ENCODE measurements at regions not wholly inside any gene's neighbourhood (a gene's known extent, or its start where the extent isn't known, plus 50 kb on each side); places are given as distances from the start of the nearest gene placed in this dataset.

DNA sequence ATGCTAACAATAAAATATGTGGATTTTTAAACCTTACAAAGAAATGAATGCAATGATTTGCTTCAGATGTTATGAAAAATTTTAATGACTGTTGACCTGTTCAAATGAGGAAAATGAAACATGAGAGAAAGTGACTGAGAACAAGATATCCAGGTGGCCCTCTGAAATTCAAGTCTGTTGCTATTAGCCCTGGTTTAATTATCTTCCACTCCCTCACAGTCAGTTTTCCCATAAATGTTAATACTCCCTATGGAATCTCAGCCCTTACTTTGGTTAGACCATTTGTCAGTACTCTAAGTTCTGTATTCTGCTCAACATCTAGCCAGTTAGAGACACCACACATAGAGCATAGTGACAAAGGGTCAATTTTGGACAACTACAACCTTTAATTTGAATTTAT, 327.8 kb downstream of the PDGFC start:
- no peak for DNase-seq

DNA sequence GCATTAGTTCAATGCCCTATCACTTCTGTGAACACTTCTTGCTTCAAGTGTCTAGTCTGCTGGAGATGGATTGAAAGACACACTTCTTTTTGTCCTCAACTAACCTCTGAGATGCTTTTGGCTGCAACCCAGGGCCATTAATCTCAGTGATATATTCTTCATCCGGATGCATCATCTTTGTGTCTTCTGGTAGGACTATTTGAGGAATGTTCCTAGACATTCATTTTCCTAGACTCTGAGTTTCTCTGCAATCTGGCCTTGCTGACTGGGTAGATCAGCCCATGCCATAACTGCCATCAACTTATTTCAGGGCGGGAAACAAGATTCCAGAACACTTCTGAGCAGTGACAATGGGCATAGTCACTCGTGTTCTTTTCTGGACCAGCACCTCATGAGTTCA, 329.4 kb downstream of the PDGFC start:
- no peak for DNase-seq

DNA sequence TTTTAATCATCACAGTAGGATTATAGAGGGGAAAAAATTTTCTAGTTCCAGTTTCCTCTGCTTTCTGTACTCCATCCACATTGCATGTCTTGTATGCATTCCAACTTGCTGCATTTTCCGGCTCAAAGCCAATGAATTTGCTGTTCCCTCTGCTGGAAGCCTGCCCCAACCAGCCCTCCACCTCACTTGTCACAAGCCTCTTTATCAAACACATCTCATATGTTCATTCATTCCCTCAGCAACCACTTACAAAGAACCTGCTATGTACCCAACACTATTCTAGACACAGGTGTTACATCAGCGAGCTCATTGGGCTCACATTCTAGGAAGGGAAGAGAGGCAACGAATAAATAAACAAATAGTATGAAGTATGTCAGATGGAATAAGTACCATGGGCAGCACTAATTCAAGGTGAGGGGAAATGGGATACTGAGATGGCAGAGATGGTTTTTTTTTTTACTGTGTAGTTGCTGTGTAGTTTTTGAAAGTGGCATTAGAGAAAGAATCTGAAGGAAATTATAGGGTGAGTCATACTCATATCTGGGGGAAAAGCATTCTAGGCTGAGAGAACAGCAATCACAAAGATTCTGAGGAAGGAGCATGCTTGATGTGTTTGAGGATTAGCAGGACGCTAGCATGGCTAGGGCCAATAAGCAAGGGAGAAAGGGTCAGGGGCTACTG, 332.5 kb downstream of the PDGFC start:
- no peak for DNase-seq

DNA sequence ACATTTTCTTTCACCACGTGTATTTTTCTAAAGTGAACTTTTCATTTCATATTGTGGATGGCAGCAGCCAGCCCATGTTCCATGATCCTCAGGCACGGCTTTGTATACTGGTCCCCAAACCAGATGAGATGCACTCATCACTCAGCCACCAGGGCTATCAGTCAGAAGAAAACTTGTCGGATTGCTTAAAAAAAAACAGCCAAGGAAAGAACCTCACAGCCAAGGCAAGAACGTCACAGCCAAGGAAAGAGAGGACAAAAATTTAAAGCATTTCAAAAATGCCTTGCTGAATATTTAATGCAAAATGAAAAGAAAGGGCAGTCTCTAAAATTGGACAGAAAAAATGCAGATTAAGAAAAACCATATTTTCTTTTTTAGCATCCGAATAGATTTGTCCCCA, 333.3 kb downstream of the PDGFC start:
- no peak for DNase-seq

DNA sequence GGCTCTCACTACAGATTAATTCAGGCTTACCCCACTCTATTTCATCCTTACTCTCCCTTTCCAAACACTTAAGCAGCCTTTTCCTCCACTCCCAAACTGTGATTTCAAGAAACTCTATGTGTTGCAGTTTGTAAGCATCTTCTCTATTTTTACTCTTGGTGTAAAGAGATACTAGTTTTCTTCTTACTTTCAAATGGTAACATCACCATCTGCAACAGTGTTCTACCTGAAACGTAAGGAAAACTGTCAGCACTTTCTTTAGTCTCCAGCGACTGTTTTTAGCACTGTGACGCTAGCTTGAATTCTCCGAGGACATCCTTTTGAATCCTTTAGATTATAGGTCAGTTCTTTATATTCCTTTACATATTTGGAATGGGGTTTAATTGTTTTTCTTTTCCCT, 335.2 kb downstream of the PDGFC start:
- no peak for DNase-seq

DNA sequence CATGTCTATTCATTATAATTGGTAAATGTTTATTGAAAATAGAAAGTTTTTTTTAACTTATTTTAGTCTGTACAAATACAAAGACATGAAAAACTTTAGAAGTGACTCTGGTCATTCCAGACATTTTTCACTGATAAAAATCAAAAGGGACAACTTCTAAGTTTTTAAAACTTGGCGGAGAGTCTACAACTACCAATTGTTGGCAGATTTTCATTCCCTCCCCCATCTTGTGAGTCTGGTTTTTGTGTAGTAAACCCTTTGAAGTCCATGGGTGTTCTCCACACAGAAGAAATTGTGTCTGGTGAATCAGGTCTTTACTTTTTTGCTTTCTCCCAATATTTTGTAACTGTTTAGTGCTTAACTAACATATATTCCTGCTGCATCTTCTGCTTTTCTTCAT, 336.5 kb downstream of the PDGFC start:
- DNase-seq, result no peak

DNA sequence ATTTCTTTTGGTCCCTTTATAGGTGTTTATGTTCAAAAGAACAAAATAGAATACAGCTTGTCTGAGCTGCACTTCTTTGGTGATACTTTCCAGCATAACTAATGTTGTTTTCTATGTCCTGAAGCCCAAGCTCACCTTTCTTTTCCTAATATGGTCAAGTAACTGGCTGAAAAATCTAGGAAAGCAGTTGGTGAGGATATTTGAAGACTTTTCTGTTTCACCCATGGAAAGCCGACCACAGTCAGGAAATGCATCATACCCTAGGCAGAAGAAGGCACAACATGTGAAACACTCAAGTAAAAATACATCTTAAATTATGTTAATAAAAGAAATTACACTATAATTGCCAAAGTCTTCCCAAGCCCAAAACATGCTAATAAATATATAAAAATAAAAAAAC, 337.0 kb downstream of the PDGFC start:
- DNase-seq, result no peak

DNA sequence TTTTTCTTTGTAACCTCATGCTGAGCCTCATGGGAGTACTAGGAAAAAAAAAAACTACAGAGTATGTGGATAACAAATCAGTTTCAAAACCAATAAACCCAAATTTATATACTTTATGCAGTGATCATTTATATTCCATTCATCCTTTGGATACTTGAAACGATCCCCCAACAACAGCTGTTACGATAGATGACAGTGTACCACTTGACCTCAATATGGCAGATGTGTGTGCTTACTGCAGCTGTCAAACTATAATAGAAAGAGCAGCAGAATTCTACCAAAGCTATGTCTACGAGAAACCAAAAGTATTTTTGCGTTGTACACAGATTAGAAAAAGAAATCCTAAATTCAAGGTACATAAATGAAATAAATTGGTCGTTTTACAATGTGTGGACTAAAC, 337.8 kb downstream of the PDGFC start:
- DNase-seq, result peak; percentile 45

DNA sequence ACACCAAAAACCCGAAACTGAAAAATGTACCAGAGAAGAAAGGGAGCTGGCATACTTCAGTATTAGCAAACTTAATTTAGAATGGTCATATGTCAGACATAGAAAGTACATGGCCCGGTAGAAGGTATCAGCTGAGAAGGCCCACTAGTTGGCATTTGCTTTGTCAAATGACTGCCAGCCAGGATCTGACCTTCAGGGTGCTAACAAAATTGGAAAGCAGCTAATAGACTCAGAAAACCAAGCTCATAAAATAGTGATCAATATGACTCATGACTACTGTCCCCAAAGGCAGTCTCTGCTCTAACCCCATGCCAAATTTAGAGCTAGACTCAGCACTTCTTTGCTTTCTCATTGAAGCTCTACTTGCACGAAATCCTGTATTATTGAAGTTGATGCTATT, 342.7 kb downstream of the PDGFC start:
- DNase-seq, result no peak

DNA sequence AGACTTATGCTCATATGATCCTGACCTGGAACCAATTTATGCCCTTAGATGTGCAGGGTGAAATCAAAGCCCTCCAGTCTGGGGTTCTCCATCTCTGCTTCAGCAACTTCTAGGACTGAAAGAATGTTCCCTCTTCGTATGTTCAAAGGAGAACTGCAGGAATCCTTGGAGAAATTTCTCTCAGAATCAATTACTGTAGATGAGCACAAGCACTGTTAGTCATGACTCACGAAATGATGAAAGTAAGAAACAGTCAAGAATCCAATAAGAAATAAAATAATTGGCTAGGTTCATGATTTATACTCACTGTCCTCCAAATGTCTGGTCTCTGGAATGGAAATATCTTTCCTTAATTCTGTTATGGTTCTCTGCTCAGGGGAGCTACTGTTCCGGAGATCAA, 348.2 kb downstream of the PDGFC start:
- DNase-seq, result no peak

DNA sequence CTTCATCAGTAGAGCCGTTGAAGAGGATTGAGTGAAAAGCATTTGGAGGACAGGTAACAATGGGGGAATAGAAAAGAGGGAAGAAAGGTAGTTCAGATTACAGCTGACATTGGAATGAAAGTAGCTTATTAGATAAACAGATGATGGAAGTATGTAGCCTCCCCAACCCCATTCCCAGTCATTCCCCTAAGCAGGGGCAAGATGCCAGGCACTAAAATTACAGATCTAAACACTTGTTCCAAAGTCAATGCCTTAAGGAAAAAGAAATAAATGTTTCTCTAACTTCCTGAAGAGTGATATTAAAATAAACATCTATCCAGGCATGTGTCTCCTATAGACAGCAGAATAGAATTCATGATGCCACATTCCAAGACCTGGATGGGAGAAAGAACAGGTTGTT, 350.8 kb downstream of the PDGFC start:
- DNase-seq, result no peak

DNA sequence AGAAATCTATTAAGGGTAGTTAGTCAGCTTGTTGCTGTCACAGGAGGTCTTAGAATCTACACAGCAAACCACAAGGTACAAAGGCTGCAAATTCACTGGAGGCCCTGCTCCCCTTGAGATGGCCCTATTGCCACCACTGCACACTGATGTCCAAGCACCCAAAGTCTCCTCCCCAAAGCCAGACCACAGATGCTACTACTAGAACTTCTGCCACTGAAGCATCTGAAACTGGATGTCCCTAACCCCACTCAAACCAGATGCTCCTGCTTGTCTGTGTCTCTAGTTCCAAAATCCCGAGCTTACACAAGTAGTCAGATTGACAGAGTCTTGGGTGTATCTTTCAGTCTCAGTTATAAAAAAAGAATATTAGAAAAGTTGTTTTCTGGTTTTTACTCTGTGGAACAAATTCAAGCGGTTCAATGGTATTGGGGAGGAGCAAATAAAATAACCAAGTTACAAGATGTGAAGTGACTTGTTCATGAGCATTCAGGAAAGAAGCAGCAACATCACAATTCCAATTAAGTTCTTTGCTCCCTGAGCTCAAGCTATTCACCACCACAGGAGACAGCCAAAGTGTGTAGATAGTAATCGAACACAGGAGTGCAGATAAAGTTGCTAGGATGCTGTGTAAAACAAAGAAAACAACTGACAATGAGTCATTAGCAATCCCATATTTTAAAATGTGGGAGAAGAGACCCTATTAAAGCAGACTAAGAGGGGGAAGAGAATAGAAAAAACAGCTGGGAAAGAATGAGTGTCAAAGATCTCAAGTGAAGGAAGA, 352.3 kb downstream of the PDGFC start:
- DNase-seq, result no peak

DNA sequence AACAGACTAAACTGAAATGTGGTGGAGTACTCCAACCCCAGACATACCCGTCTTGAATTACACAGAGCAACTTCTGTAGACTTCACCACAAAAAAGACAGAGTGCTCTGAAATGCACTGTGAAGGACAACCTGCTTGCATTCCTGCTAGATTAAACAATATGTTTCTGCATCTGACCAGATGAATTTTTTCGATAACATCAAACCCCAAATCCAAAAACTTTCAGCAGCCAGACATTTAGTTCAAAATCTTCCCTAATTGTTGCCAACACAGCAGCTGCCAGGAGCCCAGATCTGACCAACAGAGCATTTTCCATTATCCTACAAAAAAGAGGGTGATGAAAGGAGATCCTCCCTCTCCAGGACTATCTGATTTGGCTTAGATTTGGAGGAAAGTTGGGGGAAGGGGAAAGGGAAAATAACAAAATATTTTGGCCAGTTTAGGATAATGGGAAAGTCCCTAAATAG, 356.5 kb downstream of the PDGFC start:
- DNase-seq, result no peak

DNA sequence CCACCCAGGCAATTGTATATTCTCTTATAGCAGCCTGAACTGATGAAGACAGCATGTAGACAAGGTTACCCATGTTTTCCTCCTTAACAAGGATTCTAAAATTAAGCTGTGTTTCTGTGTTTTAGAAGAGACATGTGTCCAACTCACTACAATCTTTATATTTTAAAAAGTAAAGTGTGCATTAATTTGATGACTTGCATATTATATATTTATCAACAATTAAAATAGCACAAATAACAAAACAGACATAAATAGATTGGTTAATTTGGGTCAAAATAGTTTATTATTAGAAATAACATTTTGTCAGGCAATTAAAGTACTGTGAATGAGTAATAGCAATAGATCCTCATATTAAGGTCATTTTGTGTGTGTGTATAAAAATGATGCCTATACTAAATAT, 357.1 kb downstream of the PDGFC start:
- DNase-seq, result no peak

DNA sequence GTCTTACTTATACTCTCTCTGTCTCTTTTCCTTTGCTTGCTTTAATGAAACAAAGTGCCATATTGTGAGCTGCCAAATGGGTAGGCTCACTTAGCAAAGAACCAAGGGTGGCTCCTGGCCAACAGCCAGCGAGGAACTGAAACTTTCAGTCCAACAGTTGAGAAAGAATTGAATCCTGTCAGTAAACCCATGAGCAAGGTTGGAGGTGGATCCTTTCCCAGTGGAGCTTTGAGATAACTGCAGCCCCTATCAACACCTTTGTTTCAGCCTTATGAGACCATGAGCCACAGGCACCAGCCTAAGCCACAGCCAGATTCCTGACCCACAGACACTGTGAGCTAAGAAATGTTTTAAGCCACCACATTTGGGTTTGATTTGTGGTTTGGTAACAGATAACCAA, 362.2 kb downstream of the PDGFC start:
- DNase-seq, result no peak

DNA sequence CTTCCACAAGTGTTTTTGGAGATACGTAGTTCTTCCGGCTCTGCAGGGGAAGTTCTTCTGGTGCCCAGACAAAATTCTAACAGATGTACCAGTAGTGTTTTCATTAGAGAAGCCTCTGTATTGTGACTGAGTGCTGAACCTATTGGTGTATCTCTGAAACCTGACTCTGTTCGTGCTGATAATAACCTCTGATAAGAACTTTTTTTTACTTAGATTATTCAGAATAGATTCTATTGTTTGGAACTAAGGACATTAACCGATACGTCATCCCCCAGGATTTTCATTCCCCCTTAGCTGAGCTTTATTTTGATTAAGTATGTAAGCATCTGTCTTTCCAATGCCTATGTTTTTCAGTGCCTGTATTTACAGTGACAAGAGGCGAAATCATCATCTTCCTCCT, 362.9 kb downstream of the PDGFC start:
- no peak for DNase-seq

DNA sequence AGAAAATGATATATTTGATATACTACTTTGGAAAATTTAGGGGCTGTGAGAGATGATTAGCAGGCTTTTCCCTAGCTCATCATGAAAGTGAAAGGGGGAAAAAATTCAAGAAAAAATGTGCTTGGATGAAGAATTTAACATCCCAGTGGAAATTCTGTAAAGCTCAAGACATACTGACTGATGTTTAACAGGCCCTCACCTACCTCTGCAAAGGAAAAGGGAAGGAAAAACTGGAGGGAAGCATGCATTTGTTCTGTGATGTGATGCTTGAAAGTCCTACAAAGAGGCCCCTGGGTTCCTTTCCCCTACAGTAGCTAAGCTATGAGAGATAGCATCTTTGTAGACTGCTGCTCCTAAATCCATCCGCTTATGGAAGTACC, 364.1 kb downstream of the PDGFC start:
- no peak for DNase-seq

DNA sequence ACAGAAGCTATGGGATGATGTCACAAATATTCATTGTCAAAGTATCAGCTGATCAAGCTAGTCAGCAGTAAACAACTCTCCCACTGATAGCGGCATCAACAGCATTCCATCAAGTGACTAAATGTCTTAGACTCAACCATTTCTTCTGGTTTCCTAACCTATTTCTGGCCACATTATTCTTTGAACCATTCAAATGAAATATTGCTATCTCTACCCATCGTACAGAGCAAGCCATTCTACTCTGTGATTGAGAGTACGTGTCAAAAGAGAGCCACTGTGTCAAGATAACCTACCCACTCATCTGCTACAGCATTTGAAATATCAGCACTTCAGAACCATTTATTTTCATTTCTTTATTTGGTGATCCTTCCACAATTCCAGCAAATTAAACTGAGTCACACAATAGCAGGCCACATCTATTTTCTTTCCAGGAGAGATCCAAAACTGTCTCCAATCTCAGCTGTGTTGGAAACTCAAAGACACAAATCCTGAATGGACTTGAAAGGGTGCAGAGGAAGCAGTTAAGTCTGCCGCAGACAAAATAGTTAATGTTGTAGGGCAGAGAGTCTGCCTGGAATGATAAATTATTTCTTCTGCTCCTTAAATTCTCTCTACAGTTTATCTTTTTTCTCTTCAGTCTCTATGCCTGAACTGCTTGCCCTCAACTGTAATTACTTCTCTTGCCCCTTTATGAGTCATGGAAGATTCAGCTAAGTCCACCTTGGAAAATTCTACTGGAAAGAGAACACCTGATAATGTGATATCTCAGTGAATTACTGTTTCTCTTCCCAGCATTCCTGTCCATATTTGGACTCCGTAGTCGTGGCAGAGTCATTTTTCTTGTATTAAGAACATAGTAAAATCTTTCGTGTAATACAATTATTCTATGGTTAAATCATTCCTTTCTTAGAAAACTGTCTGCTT, 364.8 kb downstream of the PDGFC start:
- DNase-seq, result no peak

DNA sequence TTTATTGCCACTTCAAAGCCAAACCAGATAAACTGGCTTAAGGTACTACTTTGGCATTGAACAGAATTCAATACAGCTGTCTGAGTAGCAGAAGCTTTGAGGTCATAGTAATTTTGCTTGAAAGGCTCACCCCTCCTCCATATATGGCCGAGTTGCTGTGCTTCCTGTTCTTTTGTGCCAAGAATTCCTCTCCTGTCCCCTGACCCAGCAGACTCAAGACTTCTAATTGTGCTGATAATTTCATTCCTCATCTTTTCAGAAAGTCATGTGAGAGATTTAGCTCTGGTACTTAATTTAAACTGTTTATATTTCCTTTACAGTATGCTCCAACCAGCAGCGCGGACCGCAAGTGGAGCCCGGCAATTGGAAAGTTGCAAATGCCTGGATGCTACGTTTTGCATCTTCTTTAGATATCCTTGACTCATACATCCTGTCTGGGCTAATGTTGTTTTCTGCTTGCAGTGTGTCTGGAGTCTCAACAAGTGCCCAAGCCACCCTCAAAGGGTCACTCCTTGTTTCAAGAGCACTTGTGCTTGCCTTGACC, 373.4 kb downstream of the PDGFC start:
- no peak for DNase-seq

DNA sequence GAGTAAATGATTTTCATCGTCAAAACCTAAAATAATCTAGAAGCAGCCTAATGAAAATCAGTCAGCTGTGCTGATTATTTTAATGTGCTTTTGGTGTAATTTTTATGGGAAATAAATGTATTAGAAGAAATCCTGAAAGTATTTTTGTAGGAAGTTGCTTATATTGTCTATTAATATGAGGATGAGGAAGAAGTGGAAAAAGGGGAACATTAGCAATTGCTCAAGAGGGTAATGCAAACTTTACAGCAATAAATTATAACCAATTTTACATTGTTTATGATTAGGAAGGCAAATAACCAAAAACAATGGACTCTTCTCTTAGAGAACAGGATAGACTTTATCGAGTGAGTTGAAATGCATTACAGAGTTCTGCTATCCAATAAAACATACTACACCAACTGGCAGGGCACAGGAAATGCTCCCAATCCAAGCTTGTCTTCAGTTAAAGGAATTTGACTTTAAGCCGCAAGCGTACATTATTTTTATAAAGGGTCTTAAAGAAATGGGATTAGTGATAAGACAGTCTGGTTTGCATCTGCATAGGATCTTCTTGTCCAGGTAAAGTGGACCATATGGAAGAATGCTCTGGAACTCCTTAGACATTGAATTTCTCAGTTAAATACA, 374.8 kb downstream of the PDGFC start:
- peak; percentile 26 for DNase-seq

DNA sequence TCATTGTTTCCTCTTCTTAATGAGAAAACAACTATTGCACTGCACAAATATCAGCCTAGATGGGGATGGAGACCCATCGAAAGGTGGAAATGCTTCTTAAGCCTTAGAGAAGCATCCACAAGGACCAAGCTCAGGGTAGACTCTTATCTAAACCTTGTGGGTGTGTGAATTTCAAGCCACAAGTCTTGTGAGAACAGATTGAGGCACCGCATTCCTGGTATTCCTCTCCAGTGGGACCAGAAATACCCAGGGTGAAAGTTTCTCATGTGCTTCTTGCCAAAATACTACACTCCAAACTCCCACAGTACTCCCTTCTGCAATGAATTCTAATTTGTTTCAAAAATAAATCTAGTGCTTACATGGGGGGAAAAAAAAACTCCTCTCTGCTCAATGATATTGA, 375.6 kb downstream of the PDGFC start:
- no peak for DNase-seq

DNA sequence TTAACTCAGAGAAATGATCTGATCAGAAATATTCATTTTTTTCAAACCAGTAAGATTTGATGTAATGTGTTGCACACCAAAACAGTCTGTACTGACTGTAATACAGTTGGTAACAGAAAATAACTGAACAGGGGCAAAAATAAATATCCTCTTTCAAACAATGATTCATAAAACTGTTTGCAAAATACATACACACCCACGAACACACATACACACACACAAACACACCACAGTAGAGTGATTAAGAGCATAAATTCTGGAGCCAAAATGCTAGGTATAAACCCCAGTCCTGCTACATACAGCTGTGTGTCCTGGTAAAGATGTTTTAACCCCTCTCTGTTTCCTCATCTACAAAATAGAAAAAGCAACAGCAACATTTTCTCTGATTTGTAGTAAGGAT, 376.6 kb downstream of the PDGFC start:
- no peak for DNase-seq

DNA sequence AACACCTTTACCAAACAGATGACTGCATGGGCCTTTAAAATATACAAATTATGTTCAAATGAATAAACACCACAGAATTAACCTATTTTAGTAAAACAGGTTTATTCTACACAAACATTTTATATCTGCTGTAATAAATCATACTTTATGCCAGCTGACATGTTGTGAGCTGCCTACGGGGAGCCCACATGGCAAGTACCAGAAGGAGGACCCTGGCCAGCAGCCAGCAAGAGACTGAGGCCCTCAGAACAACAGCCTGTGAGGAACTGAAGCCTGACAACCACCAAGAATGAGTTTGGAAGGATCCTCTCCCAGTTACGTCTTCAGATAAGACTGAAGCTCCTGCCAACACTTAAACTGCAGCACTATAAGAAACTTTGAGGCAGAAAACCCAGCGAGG, 377.0 kb downstream of the PDGFC start:
- peak; percentile 11 for DNase-seq

All from NCI-H524 treated with DMSO at 0.1 percent for 48 hours (cell line).